Fibroblast of villous mesenchyme (primary cell): ENCODE measurements at regions not wholly inside any gene's neighbourhood (a gene's known extent, or its start where the extent isn't known, plus 50 kb on each side); places are given as distances from the start of the nearest gene placed in this dataset.

Experiments
- DNase-seq: peaks from one replicate; pipeline ENCODE4 v3.0.0-alpha.2; 2010; ENCODE audit warnings: low read depth
- H3K4me3 ChIP-seq: 2 replicates; pipeline ENCODE4 v1.5.1; 2011; ENCODE audit warnings: low read depth, mild to moderate bottlenecking, low read length
- TF ChIP-seq, protein P1 (sequence below): IDR thresholded peaks from 2 replicates; pipeline ENCODE4 v1.5.1; 2012; ENCODE audit warnings: low read depth, mild to moderate bottlenecking, low read length; ENCODE audit not compliant: insufficient read depth

DNA sequence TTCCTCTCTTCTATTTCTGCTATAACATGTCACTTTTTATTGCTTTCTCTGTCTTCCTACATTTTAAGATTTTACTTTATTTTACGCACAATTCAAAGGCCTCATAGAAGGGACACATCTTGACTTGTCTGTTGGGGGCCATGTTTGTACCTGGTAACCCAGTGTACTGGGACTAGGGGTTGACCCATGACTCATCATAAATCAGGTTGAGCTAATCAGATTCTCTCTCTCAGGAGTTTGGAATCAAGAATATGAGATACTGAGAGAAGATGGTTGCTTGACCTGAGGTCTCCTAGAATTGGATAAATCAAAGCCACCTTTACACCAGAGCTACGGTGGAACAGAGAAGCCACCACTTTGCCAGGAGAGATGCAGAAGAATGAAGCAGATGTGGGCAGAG lies 153.0 kb downstream of the UXS1 start:
- no peak overlapping the region for H3K4me3 ChIP-seq
- TF ChIP-seq, protein P1, sequence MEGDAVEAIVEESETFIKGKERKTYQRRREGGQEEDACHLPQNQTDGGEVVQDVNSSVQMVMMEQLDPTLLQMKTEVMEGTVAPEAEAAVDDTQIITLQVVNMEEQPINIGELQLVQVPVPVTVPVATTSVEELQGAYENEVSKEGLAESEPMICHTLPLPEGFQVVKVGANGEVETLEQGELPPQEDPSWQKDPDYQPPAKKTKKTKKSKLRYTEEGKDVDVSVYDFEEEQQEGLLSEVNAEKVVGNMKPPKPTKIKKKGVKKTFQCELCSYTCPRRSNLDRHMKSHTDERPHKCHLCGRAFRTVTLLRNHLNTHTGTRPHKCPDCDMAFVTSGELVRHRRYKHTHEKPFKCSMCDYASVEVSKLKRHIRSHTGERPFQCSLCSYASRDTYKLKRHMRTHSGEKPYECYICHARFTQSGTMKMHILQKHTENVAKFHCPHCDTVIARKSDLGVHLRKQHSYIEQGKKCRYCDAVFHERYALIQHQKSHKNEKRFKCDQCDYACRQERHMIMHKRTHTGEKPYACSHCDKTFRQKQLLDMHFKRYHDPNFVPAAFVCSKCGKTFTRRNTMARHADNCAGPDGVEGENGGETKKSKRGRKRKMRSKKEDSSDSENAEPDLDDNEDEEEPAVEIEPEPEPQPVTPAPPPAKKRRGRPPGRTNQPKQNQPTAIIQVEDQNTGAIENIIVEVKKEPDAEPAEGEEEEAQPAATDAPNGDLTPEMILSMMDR, result no peak
- no peak for DNase-seq

GRCh38 chr2:106039634-106040315 lies 154.3 kb downstream of the UXS1 start:
- no peak overlapping the region for H3K4me3 ChIP-seq
- no peak for DNase-seq
- TF ChIP-seq, protein P1, result no peak

DNA sequence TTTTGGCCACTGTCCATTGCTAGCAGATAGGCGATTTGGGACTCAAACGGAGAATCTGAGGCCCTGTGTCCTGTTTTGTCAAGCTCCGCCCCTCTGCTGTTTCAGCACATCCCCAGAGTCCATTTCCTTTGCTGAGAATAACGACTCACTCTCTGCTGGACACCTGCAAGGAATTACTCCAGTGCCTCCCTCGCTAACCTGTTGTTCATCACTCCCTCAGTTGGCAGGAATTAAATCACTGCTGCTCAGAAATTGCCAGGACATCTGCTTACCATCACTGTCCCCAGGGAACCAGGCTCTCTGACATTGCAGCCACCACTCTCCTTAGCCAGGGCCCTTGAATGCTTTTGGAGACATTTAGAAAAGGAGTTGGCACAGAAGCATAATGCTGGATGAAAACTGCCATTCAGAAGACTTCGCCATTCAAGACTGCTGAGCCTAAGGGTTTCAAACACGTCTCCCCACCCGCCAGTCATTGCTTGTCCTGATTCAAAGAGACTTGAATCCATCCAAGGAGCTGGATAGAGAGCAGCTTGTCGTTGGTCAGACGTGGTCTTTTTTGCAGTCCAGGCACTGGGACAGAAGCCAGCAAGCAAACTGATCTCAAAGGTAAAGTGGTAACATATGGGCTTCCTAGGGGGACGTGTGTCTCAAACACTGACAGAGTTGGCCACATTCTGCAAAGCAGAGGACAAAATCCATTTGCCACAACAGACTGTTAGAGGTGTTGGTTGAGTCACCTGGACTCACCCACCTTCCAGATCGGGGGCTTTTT lies 155.3 kb downstream of the UXS1 start:
- DNase-seq, result no peak
- TF ChIP-seq, protein P1, result no peak
- H3K4me3 ChIP-seq, result no peak overlapping the region

GRCh38 chr2:106037932-106038331 lies 156.2 kb downstream of the UXS1 start:
- H3K4me3 ChIP-seq, result no peak overlapping the region
- no peak for DNase-seq
- TF ChIP-seq, protein P1, result no peak

DNA sequence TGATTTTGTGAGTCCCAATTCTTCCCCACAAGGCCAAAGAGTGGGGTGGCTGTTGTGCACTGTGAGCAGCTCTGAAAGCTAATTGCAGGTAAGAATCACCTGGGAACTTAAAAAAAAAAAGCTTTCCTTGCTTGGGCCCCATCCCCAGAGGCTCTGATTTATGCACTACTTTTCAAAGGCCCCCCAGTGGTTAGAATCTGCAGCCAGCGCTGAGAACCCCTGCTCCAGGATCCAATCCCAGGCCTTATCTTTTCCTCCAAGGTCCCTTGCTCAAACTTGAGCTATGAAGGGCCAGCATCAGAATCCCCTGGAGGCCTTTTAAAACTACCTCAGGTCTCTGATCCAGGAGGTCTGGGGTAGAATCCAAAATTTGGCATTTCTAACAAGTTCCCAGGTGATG lies 156.8 kb downstream of the UXS1 start:
- TF ChIP-seq, protein P1, result no peak
- DNase-seq, result no peak
- no peak overlapping the region for H3K4me3 ChIP-seq

DNA sequence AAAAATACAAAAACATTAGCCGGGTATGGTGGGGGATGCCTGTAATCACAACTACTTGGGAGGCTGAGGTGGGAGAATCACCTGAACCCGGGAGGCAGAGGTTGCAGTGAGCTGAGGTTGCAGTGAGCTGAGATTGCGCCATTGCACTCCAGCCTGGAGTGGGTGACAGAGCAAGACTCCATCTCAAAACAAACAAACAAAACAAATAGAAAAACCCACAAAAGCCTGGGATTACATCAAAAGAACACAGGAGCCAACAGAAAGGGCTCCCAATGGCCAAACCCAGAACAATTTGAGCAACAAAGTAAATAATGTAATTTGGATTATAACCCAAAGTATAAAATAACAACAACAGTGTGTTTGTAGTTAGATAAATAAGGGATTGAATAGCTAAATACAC lies 159.8 kb downstream of the UXS1 start:
- H3K4me3 ChIP-seq, result no peak overlapping the region
- TF ChIP-seq, protein P1, result no peak
- no peak for DNase-seq
